ENCODE measurements at regions not wholly inside any gene's neighbourhood (a gene's known extent, or its start where the extent isn't known, plus 50 kb on each side); places are given as distances from the start of the nearest gene placed in this dataset.

DNA sequence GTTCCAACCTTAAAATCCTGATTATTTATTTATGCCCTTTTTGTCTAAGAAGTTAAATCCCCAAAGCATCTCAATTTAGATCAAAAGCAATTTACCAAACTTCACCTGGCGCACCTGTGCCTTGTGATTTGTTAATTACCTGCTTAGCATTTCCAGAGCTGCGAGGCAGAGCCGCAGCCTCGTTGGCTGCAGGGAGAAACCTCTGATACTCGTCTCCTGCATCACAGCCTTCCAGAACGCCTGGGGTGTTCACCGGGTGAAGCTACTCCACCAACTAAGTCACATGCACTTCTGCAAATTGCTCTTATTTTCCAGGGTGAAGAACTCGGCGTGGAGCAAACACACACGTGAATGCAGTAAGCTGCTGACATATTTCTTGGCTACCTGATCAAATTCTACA is 198.1 kb upstream of the RNF32 start:
- DNase-seq = no peak

DNA sequence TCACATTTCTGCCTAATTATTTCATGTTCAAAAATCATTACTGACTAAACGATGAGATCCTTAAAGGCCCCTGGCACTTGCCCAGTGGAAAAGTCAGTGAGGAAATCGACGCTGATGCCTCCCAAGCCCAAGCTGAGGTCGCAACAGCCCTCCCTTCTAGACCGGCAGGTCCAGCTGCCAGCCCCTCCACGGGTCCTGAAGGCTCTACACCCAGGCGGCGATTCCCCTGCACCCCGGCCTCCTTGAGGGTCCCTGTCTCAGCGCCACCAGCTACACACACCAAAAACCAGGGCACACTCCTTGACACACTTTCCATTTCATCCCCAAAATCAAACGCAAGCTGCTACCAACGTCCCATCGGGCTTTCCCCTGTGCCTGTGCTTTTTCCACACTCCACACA is 200.1 kb upstream of the RNF32 start:
- DNase-seq = no peak

DNA sequence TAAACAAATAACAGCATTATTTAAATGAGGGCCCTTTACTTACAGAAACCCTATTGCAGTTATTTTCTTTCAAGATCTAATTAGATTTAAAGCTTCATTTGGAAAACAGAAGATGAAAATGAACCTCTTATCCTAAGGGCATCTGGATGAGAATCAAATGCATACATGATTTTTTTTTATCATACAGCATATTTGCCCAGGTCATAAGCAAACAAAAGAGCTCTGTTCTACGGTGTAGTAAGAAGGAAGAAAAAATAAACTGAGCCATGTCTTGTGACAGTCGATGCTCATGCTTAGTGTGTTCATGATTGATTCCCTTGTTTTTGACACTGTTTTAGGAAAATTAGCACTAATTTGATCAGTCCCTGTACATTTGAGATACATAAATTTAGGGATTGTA is 202.6 kb upstream of the RNF32 start:
- no peak for DNase-seq

DNA sequence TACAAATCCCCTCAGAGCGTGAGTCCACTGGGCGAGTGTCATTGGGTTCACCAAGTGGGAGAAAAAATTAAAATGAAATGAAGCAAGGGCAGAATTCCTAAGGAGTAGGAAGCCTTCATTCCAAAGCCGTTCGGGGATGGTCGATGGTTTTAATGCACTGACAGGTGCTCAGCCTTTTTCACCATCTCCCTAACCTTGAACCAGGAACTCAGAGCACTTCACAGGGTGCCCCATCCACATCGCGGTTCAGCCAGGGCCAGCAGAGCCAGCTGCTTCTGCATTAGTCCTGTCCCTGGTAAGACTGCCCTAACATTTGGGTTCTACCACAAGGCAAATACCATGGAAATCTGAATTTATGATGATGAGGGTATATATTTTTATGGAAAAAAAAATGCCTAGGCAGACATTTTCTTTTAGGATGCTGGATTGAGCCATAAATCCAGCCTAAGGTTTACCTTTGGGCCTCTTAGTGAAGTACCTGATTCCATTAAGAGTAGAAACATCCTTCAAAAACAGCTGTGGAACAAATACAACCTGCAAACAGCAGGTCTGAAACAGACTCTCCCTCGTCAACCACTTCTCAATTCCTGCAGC is 203.5 kb upstream of the RNF32 start:
- DNase-seq = no peak

DNA sequence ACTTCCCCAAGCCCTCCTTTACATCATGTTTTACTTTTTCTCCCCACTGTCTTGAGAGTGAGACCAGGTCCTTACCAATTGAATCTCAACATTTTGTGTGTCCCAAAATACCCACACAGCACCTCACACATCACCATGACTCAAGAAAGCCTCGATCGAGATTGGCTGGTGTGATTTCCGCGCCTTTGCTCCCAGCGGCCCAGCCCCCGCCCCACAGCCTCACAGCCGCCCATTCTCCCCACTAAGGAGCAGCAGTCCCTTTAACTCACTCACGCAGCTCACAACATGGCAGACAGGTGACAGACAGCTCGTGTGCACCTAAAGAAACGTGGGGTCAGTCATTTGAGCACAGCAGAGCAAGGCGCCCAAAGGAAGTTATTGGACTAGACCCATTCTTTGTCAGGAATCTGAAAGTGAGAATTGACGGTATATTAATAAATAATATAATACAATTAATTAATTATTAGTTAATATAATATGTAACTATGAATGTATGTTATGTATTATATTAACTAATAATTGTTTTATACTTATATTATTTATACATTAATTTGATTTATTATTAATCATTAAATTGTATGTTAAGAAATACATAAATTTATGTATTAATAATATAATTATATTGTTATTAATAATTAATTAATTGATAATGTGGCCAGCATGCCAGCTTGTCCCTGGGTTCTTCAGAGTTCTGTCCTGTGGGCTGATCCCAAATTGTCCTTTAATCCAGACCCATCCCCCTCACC is 204.9 kb upstream of the RNF32 start:
- DNase-seq = no peak

DNA sequence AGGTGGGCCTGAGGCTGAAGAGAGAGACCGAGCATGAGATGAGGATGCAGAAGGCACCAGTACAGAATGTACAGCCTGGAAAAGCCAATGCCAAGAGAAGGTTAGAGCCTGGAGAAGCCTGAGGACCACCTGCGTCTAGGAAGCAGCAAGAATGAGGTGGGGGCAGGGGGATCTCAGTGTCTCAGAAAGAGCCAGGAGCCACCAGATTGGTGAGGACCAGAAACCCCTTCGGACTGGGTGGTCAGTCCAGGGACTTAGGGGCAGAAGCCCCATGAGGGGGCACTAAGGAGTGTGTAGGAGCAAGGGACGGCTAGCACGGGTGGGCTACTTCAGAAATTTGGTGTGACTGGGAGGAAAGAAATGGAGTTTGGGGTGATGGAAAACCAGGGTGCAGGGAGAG is 205.9 kb upstream of the RNF32 start:
- DNase-seq = no peak

DNA sequence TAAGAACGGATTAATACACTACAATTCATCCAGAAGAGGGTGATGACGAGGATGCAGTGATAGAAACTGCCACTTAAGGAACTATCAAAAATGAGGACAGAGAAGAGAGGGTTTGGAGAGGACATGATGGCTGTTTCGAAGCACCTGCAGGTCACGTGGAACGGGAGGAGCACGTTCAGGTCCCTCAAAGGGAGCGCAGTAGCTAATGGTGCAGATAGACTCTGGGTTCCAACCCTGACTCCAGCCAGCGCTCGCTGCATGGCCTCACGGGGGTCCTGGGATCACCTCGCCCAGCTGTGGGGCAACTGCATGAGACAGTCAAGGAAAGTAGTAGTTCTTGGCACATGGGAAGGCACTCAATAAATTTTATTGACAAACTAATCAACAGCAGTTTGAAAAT is 208.6 kb upstream of the RNF32 start:
- DNase-seq = no peak

DNA sequence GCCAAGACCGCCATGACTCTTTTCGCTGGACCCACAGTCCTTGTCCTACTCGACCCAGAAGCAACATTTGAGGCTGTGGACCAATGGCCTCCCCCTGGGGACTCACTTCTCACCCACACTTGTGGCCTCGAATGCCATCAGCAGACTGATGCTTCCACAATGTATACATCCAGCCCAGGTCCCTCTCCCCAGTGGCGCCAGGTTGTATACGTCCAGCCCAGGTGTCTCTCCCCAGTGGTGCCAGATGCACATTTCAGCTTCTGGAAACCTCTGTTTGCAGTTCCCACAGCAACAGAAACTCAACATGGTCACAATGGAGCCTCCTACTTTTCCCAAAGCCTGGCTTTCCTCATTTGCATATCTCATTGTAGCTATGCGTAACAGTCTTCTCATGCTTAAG is 210.5 kb upstream of the RNF32 start:
- DNase-seq = no peak

DNA sequence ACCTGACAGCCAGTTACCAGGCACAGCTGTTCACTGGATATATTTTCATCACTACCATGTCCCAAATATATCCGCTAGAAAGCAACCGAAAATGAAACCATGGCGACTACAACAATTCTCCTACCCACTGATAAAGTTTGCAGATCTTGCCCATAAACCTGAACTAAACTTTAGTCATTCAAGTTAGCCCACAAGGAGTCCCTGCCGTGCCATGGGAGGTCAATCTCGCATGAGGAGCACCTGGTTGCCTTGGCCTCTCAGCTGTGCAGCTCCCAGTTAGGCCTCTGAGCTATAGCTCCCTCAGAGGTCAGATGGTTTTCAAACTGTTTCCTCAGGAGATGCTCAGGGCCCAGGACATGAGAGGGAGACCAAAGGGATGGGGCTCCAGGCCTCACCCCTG is 211.1 kb upstream of the RNF32 start:
- no peak for DNase-seq

DNA sequence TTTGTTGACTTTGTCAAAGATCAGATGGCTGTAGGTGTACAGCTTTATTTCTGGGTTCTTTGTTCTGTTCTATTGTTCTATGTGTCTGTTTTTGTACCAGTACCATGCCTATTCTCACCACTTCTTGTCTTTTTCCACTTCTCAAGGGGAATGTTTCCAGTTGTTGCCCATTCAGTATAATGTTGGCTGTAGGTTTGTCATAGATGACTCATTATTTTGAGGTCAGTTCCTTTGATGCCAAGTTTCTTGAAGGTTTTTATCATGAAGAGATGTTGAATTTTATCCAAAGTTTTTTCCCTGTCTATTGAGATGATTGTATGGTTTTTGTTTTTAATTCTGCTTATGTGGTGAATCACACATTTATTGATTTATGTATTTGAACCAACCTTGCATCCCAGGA is 216.7 kb upstream of the RNF32 start:
- DNase-seq = no peak

DNA sequence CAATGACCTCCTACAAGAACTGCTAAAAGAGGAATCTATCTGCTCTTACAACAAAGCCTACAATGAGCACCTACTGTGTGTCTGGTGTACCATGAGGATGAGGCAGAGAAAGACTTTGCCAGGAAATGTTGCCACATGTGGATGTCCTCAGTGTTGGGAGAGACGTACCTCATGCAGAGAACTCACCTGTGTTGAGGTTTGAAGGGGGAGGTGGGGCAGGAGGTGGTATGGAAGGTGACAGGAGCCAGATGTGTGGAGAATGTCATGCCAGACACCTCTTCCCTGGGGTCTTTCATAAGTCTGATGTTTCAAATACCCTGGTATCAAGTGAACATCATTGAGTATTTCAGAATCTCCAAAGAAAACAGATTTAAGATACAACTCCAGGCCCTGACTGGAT is 220.1 kb upstream of the RNF32 start:
- DNase-seq = no peak

DNA sequence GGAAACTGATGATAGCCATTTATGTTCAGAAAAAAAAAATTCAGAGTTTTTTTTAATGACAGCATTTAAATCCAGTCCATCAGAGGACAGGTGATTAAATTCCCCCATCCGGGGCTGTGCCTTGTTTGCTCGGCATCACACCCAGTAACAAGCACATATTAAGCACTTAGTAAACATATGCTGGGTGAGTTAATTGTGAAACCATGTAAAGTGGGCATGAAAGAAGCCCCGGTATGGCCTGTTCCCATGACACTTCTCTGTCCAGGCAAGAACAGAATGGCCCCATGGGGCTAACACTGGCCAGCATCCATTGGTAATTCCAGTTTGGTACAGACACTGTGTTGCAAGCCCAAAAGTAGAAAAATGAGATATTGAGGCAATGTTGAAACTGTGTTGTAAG is 220.8 kb upstream of the RNF32 start:
- DNase-seq = no peak

DNA sequence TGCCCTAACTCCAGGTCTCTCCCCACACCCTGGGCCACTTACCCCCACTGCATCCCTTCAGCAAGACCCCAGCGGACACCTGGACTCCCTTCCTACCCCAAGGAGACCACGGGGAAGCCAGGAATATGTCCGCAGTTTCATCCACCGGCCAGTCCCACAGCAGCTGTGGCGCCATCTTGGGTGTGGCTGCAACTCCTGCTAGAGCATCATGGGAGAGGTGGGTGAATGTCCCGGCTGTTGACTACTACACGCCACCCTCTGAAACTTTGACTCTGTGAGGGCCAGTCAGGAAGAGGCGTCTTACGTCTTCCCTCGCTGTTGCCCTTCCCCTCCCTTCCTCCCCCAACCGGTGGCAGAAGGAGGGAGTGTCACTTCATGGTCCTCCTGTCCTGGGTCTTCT is 238.3 kb upstream of the RNF32 start:
- DNase-seq = no peak

DNA sequence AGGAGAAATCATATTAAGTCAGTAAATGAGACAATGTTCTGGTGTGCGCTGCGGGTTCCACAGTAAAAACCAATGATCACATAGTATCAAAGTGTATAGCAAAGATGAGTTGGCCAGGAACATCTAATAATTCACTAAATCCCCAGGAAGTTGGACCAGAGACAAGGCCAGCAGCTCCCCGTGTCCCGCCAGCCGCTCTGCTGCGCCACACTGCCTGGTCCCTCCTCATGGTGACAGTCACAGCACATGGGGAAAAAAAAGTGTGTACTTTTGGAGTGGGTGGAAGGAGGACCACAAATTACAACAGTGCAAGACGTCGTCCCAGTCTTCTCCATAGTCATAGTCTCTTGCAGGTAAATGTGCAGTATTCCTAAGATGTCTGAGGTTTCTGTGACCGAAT is 239.0 kb upstream of the RNF32 start:
- no peak for DNase-seq

DNA sequence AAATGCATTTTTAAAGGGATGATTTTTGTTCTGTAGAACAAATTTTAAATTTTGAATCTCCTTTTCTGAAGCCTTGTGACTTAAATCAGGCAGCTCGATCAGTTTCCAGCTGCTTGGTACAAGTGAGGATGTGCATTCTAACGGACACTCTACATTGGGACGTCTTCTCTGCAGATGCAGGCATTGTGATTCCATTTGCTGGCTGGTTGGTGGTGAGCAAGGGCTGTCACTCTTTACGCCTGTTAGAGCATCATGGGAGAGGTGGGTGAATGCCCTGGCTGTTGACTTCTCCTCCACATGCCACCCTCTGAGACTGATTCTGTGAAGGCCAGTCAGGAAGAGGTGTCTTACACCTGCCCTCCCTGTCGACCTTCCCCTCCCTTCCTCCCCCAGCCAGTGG is 240.5 kb upstream of the RNF32 start:
- no peak for DNase-seq

DNA sequence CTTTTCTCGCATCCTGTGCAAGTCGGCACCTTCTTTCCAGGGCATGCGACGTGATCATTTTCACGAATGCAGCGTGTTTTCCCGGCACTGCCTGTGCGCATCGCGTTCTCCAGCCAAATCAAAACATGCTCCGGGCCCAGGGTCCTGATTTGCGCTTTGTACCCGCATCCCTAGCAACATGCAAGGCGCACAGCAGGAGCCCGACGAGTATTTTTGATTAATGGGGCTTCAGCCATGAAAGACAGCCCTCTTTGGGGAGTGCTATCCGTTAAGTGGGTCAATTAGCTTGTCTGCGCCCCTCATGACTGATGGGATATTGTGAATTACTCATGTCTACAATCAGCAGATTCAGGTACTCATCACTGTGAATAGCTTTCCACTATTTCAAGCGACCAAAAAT is 243.3 kb upstream of the RNF32 start:
- DNase-seq = no peak

DNA sequence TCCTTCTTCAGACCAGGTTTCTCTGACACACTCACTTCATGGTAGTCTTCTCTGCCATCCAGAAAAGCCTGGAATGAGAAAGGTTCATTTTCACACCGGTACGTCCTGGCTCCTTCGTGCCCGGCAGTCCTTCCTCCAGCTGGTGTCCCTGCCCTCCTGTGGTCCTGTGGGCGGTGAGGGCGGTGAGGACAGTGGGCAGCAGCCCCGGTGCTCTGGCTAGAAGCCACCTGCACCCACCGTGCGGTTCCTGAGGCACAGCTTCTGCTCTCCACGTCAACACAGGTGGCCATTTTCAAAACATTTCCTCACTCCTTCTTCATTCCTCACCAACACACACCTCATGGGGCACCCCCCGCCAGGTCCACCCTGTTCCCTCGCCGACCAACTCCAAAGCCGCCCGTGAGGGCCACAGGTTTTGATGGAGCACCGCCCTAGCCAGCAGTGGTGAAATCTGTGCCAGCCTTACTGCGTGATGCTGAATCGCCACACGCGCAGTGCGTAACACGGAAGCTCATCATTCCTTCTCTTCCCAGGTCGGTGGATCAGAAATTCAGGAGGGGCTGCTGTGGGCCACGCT is 251.4 kb upstream of the RNF32 start:
- no peak for DNase-seq

DNA sequence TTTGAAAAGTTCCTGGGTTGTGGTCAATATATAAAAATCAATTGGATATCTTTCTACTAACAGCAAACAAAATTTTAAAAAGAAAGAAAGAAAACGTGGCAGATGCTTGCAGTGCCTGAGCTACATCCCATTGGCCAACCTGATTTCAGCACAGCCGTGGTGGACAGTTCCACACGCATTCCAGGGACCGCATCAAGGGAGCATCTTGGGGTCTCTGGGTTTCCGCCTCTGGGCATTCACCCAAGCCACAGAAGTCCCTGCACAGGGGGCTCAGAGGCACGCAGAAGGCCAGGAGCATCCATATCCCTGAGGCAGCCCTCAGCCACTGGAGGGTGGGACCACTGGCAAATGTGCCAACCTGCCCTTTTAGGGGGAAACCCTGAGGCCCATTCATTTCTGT is 254.5 kb upstream of the RNF32 start:
- no peak for DNase-seq

DNA sequence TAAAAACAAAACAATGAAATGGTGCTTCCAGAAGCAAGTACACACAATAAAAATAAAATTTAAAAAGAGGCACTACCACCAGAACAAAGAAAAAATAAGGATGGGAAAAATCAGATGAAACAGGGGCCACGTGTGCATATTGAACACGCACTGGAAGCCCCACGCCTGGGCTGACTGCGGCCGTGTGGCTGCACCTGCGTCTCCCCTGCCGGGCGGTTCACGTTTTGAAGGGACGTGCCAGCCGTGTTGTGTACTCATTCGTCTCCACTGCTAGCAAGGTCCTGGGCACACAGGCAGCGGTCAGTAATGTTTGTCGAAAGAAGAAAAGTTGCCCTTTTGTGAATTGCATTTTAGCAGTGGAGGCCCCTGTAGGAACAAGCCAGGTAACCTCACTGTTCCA is 255.9 kb upstream of the RNF32 start:
- no peak for DNase-seq

DNA sequence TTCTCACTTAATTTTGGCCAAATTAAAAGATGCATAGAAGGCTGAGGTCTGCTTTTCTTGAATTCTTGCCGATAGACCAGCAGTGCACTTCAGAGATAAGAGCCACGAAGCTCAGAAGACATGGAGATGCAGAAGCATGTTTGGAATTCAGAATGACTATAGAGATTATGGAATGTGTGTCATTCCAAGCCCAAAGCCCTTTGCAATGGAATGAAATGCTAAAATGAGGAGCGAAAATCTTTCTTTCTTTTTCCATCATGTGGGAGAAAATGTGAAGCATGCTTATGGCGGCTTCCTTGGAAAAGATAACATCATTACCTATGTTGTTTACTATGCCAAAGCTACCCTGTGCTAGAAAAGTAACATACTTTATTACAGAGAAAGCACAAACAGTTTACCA is 257.0 kb upstream of the RNF32 start:
- no peak for DNase-seq

DNA sequence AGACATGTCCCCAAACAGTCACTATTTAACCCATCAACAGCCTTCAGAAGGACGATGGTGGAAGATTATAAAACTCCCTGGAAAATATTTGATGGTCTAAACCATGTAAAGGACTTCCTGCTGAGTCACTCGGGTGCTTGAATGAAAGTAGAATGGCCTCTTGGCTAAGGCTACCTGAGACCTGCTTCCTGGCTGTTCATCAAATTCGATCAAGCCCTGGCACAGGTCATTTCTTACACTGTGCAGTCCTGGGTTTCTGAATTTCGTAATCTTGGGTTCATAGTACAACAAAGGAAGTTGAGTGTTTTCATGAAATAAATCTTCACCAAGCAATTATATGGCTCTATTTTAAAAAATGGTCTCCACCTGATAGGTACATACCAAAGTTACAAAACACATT is 260.3 kb upstream of the RNF32 start:
- DNase-seq = no peak

DNA sequence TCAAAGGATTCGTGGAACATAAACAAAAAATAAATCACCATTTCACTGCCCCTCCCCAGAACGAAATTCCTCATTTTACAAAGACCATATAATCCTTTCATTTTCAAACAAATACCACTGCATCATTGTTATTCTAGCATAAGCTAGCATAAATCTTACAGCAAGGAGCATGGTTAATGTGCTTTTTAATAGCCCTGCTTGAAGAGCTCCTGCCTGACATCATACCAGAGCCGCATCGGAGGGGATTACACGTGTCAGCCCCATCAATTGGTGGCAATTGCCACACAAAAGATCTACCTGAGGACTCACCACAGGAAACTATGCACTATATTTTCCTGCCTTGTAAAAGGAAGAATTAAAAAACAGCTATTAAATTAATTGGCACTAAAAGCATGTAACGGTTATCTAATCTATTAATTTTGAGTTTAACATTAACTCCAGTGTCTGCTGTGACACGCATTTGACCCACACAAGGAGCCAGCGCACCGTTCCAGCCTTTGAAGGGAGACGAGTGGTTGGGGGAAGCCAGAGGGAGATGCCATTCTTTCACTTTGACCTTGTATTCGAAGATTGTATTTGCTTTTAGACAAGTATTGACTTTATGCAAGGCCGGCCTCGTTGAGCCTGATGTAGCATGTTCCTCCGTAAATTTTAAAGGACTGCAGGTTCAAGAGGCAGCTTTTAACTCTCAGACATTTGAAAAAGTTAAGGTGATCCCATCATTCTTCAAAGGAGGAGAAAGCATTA is 261.1 kb upstream of the RNF32 start:
- no peak for DNase-seq

DNA sequence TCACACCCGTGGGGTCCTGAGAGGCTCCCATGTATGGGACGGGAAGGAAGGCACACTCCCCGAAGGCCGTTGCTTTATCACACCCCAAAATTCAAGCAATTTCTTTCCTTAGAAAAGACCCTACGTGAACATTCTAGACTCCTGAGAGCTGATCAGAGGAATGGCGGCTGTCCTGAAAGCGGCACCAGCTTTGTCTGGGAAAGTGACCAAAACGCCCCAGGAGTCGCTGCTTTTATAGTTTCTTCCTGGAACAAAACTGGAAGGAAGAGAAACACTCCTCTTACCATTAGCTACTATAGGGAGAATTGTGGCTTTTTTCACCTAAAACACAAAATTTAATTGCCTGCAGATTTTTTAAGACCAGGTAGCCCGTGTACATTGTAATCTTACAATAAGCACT is 261.8 kb upstream of the RNF32 start:
- no peak for DNase-seq

DNA sequence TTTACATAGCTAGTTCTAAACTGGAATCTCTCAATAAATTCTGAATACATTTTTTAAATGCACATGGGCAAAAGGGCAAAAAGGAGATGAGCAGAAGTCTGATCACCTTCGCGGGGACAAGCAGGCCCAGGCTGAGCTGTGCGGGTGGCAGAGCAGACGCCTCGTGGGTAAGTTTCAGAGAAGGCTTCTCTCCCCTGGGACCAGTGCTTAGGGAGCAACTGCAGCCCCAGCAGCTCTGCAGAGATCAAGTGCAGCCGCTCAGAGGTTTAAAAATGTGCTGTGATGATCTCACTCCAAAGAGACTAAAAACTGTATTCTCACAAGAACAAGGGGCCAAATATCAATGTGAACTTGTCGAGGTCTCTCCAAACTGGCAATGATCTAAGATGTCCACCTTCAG is 264.3 kb upstream of the RNF32 start:
- no peak for DNase-seq

Data from activated naive CD4-positive, alpha-beta T cell (primary cell).